T47D (cell line): ENCODE measurements at regions not wholly inside any gene's neighbourhood (a gene's known extent, or its start where the extent isn't known, plus 50 kb on each side); places are given as distances from the start of the nearest gene placed in this dataset.

Source experiments
- DNase-seq, 2 experiments: peaks; one replicate each; pipeline versions ENCODE4 v3.0.0 to v3.0.0-alpha.2; 2011 to 2012; ENCODE audit warnings: low read depth in 1 of 2, low spot score in 1 of 2
- JUND ChIP-seq: IDR thresholded peaks from 2 replicates; pipeline ENCODE4 v1.6.1; 2012; ENCODE audit warnings: low read depth
- in situ Hi-C: cut with HindIII; loops from 2 replicates; pipeline ENCODE4 v1.10.0; 2016; ENCODE audit warnings: low sequenced_read_pairs, low pct_unique_long_range_greater_than_20kb

DNA sequence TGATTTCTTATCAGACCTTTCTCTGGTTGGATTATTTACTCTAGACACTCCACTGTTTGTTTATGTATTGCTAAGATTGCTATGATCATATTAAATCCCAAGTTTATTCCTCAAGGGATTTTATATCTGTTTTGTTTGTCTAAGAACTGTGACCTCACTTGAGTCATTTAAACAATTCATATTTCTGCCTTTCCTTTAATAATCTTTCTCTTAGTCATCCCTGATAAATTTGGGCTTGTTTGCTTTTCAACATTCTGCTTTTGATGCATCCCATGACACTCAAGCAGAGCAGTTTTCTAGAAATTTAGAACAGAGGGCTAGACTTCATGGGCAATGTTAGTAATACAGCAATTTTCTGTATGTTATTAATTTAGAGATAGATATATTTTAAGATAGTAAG, 231.6 kb upstream of the TNC start:
- in situ Hi-C loops, result no loop called here
- no peak for TF ChIP-seq JUND
- no peak for DNase-seq

DNA sequence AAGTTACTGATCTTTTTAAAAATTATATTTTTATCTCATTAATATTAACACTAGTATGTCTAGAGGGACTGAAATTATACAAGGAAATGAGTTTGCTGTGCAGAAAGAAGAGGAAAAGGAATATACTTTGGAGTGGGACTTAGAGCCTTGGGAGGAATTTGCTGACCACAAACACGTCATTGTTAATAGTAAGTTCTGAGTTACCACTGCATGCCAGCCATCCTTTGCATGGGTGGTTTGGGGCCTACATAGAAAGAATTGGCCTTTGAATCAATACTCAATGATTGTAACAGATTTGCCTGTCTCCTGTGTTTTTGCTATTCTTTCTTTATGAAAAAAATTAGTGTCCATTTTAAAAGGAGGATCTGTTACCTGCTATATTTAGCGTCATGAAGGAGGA, 232.6 kb upstream of the TNC start:
- no peak for TF ChIP-seq JUND
- in situ Hi-C loops, result no loop called here
- DNase-seq, result no peak

DNA sequence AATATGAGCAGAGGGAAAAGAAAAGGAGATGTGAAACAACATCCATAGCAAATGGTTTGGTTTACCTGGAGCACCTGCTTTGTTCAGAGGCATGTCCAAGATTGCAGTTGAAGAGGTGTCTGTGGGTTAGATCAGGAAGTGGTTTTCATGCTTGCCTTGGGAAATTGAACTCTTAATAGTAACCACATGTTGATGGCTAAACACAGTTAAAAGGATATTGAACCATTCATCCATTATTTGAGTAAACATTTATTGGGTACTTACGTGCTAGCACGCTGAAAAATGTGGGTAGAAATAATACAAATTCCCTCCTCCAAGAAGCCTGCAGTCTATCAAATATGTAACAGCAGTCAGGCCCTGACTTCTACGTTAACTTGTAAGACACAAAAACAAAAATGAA, 235.7 kb upstream of the TNC start:
- no peak for TF ChIP-seq JUND
- in situ Hi-C loops, result no loop called here
- DNase-seq, result no peak

DNA sequence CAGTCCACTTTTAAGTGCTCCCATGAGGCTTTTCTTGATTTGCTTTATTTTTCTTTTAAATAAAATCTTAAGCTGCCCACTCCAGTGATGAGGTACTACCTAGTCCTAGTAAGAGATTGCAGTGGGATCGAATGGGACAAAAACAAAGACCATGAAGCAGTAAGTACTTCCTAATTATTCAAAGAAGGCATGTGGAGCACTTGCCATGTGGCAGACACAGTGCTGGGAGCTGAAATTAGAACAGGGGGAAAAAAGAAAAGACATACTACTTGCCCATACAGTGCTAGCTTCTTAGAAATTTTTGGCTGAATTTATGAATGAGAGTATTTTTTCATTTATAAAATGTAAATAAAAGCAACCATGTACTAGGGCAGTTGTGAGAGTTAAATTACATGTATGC, 239.9 kb upstream of the TNC start:
- DNase-seq, result no peak
- TF ChIP-seq JUND, result no peak
- in situ Hi-C loops, result no loop called here

DNA sequence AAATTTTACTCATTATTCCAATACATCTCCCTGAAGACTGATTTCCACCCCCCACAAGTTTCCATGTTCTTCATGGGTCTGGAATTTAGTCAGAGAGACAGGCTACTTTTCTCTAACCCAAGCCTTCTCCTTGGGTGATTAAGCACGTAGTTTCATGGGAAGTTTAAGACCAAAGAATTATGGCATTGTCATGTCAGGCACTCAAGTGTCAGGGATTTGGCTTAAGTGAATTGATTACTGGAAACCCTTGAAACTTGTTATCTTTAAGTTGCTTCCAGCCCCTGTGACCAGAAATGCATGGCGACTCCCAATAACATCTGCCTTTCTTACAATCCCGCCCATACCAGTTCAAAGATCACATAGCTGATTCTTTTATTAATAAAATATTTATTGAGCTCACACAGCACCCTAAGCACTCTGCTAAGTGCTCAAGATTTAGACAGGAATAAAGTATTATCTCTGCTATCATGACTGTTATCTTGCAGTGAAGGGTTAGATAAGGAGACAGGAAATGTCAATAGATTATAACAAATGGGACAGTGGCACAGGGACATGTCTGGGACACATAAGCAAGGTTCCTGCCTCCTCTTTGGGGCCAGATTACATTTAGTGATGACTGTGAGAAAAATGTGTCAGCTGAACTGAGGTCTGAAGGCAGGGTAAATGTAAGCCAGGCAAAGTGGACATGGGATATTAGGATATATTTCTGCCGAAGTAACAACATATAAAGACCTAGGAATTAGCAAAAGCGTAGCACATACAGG, 241.2 kb upstream of the TNC start:
- DNase-seq, result no peak
- in situ Hi-C loops, result no loop called here

DNA sequence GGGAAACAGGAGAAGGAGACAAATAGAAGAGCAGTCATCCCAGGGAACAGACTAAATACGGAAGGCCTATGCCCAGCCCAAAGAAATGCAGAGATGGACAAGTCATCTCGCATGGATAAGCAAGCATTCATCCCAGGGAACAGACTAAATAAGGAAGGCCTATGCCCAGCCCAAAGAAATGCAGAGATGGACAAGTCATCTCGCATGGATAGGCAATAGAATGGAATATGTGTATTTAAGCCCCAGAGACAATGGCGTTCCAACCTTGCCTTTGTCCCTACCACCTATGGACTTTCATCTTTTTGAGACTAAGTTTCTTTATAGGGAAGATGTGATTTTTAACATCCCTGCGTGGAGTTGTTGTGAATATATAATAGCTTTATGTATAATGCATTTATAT, 242.2 kb upstream of the TNC start:
- no peak for DNase-seq
- no peak for TF ChIP-seq JUND
- in situ Hi-C loops, result no loop called here

More for the DNA sequence above, 241.2 kb upstream of the TNC start:
- TF ChIP-seq JUND, result no peak

DNA sequence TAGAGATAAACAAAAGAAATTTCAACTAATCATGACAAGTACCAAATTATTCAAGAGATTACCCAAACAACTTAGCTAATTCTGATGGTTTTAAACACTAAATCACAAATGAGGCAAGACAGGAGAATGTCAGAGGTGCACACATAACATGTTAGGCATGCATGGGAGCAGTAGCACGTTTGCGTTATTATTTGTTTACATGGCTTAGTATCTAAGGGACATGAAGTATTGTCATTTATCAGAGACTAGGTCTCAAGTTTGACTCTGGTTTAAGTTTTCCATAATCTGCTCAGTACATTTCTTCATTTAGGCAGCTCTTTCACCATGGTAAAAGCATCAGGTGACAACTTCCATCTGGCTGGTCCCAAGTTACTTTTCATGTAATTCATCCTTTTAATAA, 244.1 kb upstream of the TNC start:
- no peak for TF ChIP-seq JUND
- in situ Hi-C loops, result no loop called here
- DNase-seq, result no peak

DNA sequence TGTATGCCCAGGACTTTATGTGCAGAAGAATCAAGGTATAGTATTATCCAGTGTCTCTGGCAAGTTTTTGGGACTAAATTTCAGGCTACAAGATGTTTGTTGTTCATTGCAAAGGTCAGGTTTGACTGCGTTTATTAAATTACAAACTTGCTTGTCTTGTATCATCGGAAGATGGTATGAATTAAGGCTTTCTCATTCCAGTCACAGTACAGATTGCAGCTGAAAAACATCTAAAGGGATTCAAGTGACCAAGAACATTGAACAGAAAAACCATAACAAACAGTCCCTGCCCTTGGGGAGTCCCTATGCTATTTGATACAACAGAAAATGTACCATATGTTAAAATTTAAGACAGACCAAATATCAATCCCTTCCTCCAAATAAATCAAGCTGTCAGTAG, 244.7 kb upstream of the TNC start:
- no peak for TF ChIP-seq JUND
- in situ Hi-C loops, result no loop called here
- no peak for DNase-seq

DNA sequence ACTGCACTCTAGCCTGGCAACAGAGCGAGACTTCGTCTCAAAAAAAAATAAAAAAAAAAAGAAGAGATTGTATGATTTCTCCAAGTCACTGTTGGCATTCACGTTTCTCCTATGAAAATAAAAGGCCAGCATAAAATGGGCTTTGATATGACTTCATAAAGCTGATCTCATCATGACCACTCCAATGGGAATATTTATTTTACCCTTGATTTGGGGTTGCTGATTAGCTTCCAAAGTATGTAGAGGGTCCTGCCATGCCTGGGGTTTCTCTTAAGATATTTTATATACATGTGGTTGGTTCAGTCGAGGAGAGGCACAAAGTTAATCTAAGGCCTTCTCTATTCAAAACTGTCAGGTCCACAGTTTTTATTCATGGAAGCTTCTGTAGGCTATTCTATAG, 247.0 kb upstream of the TNC start:
- in situ Hi-C loops, result no loop called here
- no peak for TF ChIP-seq JUND
- no peak for DNase-seq

DNA sequence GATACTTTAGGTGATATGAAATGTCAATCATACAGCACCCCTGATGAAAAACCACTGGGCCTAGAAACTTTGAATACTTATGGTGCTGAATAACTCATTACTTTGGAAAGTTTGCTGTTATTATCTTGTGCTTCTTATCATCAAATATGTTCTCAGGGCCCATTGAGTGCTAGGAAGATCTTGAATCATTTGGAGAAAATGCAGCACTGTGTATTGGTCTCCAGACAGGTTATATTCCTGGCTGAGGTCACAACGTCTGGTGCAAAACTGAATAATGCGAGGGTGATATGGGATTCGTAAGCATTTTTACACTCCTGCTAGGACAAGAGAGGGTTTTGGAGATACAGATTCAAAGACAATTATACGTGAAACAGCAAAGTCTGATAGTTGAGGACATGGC, 249.4 kb upstream of the TNC start:
- TF ChIP-seq JUND, result no peak
- in situ Hi-C loops, result no loop called here
- DNase-seq, result no peak

DNA sequence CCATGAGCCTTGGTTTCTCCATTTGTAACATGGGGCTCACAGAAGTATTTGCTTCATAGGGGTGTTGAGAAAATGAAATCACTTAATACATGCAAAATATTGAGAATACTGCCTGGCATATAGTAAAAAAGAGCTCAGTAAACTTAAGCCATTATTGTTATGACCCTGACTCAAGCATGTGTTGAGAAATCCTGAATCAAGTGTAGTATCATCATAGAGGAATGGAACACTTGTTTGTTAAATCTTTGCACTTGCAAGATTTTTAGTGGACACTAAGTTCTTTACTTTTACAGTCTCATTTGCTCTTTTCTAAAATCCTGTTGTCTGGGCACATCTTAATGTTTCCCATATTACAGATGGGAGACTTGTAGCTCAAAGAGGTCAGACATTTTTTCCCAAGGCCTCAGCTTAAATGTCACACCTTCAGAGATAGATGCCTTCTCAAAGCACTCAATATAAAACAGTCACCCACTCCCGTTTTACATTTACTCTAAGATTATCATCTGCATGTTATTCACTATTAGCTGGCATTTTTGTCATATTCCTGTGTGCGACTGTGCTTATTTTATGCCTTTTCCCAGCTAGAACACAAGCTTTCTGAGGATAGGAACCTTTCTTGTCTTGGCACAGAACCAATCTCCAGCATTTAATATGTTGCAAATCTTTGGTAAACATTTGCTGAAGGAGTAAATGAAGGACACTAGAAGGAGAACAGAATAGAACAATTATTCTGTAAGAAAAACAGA, 250.0 kb upstream of the TNC start:
- DNase-seq, result no peak
- TF ChIP-seq JUND, result no peak
- in situ Hi-C loops, result no loop called here

DNA sequence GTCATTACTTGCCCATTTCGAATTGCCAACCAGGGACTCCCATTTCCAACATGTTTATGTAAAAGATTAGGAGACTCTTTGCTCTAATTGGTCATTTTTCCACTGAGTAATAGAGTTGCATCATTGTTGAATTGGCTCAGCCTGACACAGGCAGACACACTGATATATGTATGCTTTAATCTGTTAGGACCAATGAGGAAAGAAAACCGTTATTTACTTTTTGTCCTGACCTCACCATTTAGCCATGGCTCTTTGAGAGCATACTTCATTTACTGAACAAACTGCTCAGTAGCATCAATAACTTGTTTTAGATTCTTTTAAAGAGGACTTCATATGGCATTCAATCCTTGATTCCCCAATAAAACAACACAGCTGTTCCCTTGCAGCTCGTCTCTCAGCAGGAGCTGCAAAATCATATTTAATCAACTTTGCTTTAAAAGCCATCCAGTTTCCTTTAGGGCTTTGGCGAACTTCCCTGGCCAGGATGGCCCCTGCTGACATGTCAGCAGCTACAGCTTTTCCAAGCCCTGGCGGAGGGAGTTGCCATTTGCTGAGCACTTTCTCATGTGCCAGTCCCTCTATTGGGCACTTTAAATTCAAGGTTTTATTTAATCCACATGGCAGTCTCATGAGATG, 251.5 kb upstream of the TNC start:
- DNase-seq, result no peak
- no peak for TF ChIP-seq JUND
- in situ Hi-C loops, result no loop called here

DNA sequence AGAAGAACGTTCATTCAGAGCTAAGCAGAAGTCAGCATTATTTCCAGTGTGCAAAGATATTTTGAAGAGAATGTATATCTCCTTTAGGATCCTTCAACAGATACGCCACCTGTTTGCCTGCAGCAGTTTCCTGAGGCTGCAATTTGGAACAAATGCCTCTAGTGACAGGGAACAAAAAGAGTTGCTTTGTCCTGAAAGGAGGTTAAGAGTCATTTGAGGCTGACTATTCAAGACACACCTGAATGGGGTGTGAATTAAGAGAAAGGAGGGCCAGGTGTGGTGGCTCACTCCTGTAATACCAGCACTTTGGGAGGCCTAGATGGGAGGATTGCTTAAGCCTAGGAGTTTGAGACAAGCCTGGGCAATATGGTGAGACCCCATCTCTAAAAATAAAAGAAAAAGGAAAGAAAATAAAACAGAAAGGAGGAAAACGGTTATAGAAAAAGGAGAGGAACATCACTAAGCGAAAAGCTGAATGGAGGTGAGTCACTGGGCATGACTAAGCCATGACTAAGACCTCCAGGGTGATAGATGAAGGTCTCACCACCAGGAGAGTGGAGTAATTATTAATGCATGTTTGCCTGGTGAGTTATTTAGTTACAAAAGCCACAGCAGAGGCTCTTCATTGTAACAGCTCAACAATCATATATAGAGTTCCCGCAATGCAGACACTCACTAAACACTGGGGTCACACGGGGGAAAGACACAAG, 255.2 kb upstream of the TNC start:
- in situ Hi-C loops, result no loop called here

More for the DNA sequence above, 255.2 kb upstream of the TNC start:
- no peak for DNase-seq
- no peak for TF ChIP-seq JUND
